Mesendoderm (in vitro differentiated cells): ENCODE measurements at regions not wholly inside any gene's neighbourhood (a gene's known extent, or its start where the extent isn't known, plus 50 kb on each side); places are given as distances from the start of the nearest gene placed in this dataset.

Experiments
- DNase-seq: peaks from one replicate; pipeline ENCODE4 v3.0.0; 2013
- H2AK5ac ChIP-seq: 2 replicates; pipeline ENCODE4 v1.6.1; 2013; ENCODE audit warnings: low read length, inconsistent platforms
- H2BK120ac ChIP-seq: 2 replicates; pipeline ENCODE4 v1.6.1; 2013; ENCODE audit warnings: low read depth, mild to moderate bottlenecking, low read length, moderate library complexity, mixed read lengths
- H2BK15ac ChIP-seq: replicated peaks from 2 replicates; pipeline ENCODE4 v1.6.1; 2013; ENCODE audit warnings: low read depth, mild to moderate bottlenecking, moderate library complexity
- H2BK5ac ChIP-seq: 2 replicates; pipeline ENCODE4 v1.6.1; 2013; ENCODE audit warnings: low read length, inconsistent platforms
- H3K18ac ChIP-seq: 2 replicates; pipeline ENCODE4 v1.6.1; 2013; ENCODE audit warnings: mild to moderate bottlenecking, low read length, mixed read lengths
- H3K23ac ChIP-seq: one replicate; pipeline ENCODE4 v1.6.1; 2013; ENCODE audit warnings: low read length
- H3K27ac ChIP-seq: 2 replicates; pipeline ENCODE4 v1.5.1; 2013; ENCODE audit warnings: low read depth, mild to moderate bottlenecking, inconsistent platforms, low read length, moderate library complexity
- H3K27me3 ChIP-seq: 2 replicates; pipeline ENCODE4 v1.6.1; 2013; ENCODE audit warnings: low read length, control low read depth, mild to moderate bottlenecking, inconsistent platforms; ENCODE audit not compliant: insufficient read depth, poor library complexity
- H3K36me3 ChIP-seq: 2 replicates; pipeline ENCODE4 v1.6.1; 2013; ENCODE audit warnings: low read length, inconsistent platforms; ENCODE audit not compliant: control insufficient read depth, insufficient read depth
- H3K4ac ChIP-seq: one replicate; pipeline ENCODE4 v1.6.1; 2013; ENCODE audit warnings: low read depth, mild to moderate bottlenecking, low read length, moderate library complexity
- H3K4me1 ChIP-seq: 2 replicates; pipeline ENCODE4 v1.6.1; 2013; ENCODE audit warnings: low read depth, low read length, inconsistent platforms; ENCODE audit not compliant: control insufficient read depth
- H3K4me2 ChIP-seq: 2 replicates; pipeline ENCODE4 v1.6.1; 2013; ENCODE audit warnings: low read length
- H3K4me3 ChIP-seq: 2 replicates; pipeline ENCODE4 v1.5.1; 2013; ENCODE audit warnings: mild to moderate bottlenecking, low read length
- H3K56ac ChIP-seq: one replicate; pipeline ENCODE4 v1.6.1; 2013; ENCODE audit warnings: low read length
- H3K79me1 ChIP-seq: 2 replicates; pipeline ENCODE4 v1.6.1; 2013; ENCODE audit warnings: low read length, inconsistent platforms
- H3K79me2 ChIP-seq: 2 replicates; pipeline ENCODE4 v1.6.1; 2013; ENCODE audit warnings: mild to moderate bottlenecking, low read length; ENCODE audit not compliant: control insufficient read depth, insufficient read depth
- H3K9ac ChIP-seq: 2 replicates; pipeline ENCODE4 v1.6.1; 2013; ENCODE audit warnings: low read length, inconsistent platforms
- H4K5ac ChIP-seq: one replicate; pipeline ENCODE4 v1.6.1; 2013; ENCODE audit warnings: low read length
- H4K8ac ChIP-seq: one replicate; pipeline ENCODE4 v1.6.1; 2013; ENCODE audit warnings: low read depth, mild to moderate bottlenecking, control low read depth, low read length, moderate library complexity
- WGBS: extraction: QIAGEN DNeasy Blood & Tissue Kit; methylation state at CpG from one replicate; pipeline ENCODE4 v1.1.7; 2013; ENCODE audit warnings: low lambda C conversion rate, missing lambda C conversion rate; ENCODE audit not compliant: insufficient coverage; ENCODE audit errors: extremely low coverage; 5-methylcytosine and 5-hydroxymethylcytosine counted together

- H2BK5ac ChIP-seq = no peak overlapping the region
- no peak overlapping the region for H3K4me3 ChIP-seq
- no peaks in the 10 kb centered on the region for H3K79me1 ChIP-seq
- H3K23ac ChIP-seq = no peak overlapping the region
- H3K27me3 ChIP-seq = no peaks in the 10 kb centered on the region
- no CpG with 5 or more reads among the region's 3 CpGs for WGBS
- H4K8ac ChIP-seq = no peak overlapping the region
- DNase-seq = no peak
- H3K56ac ChIP-seq = no peak overlapping the region
- no peaks in the 10 kb centered on the region for H3K4me1 ChIP-seq
- no peak overlapping the region for H3K4me2 ChIP-seq
- H3K36me3 ChIP-seq = no peaks in the 10 kb centered on the region
- no peak overlapping the region for H3K9ac ChIP-seq
- no peak overlapping the region for H2BK120ac ChIP-seq
- H3K79me2 ChIP-seq = no peaks in the 10 kb centered on the region
- no peak overlapping the region for H3K4ac ChIP-seq
- H2BK15ac ChIP-seq = no peak overlapping the region
- H2AK5ac ChIP-seq = no peak overlapping the region
- H3K27ac ChIP-seq = no peak overlapping the region
- H4K5ac ChIP-seq = no peak overlapping the region
- H3K18ac ChIP-seq = no peak overlapping the region
Measured at GRCh38 chr10:43737003-43737402, 88.3 kb upstream of the ZNF32 start.

- no peak for DNase-seq
- H3K56ac ChIP-seq = no peak overlapping the region
- no peak overlapping the region for H2AK5ac ChIP-seq
- H3K23ac ChIP-seq = no peak overlapping the region
- no peak overlapping the region for H2BK15ac ChIP-seq
- no peak overlapping the region for H3K27ac ChIP-seq
- no CpG with 5 or more reads among the region's 2 CpGs for WGBS
- H3K79me1 ChIP-seq = no peaks in the 10 kb centered on the region
- H3K79me2 ChIP-seq = no peaks in the 10 kb centered on the region
- H3K4me1 ChIP-seq = no peaks in the 10 kb centered on the region
- H4K5ac ChIP-seq = no peak overlapping the region
- H3K27me3 ChIP-seq = no peaks in the 10 kb centered on the region
- no peaks in the 10 kb centered on the region for H3K36me3 ChIP-seq
- H3K9ac ChIP-seq = no peak overlapping the region
- H2BK5ac ChIP-seq = no peak overlapping the region
- H3K18ac ChIP-seq = no peak overlapping the region
- H4K8ac ChIP-seq = no peak overlapping the region
- no peak overlapping the region for H2BK120ac ChIP-seq
- no peak overlapping the region for H3K4me2 ChIP-seq
- no peak overlapping the region for H3K4ac ChIP-seq
- no peak overlapping the region for H3K4me3 ChIP-seq
Measured at GRCh38 chr10:43735907-43736306, 87.2 kb upstream of the ZNF32 start.

- Histone ChIP-seq H3K18ac (no peak overlapping the region), H3K79me1 (no peaks in the 10 kb centered on the region), H3K27me3 (no peaks in the 10 kb centered on the region), H3K4me3 (no peak overlapping the region), H2BK120ac (no peak overlapping the region), H3K79me2 (no peaks in the 10 kb centered on the region), H2BK5ac (no peak overlapping the region), H3K4me1 (no peaks in the 10 kb centered on the region), H3K56ac (no peak overlapping the region), H3K9ac (no peak overlapping the region), H2BK15ac (no peak overlapping the region), H3K27ac (no peak overlapping the region), H3K4me2 (no peak overlapping the region), H3K36me3 (no peaks in the 10 kb centered on the region), H3K4ac (no peak overlapping the region), H3K23ac (no peak overlapping the region), H4K8ac (no peak overlapping the region), H2AK5ac (no peak overlapping the region), H4K5ac (no peak overlapping the region)
- no peak for DNase-seq
Measured at GRCh38 chr10:43734716-43735115, 86.0 kb upstream of the ZNF32 start.

- no peak overlapping the region for H4K8ac ChIP-seq
- no peak overlapping the region for H3K9ac ChIP-seq
- no peak overlapping the region for H4K5ac ChIP-seq
- H3K79me2 ChIP-seq = no peaks in the 10 kb centered on the region
- no peak overlapping the region for H3K23ac ChIP-seq
- H3K4ac ChIP-seq = no peak overlapping the region
- H3K79me1 ChIP-seq = no peaks in the 10 kb centered on the region
- H3K4me2 ChIP-seq = no peak overlapping the region
- H3K4me1 ChIP-seq = no peaks in the 10 kb centered on the region
- H2BK15ac ChIP-seq = no peak overlapping the region
- no peaks in the 10 kb centered on the region for H3K36me3 ChIP-seq
- no peak overlapping the region for H3K56ac ChIP-seq
- H3K18ac ChIP-seq = no peak overlapping the region
- H2AK5ac ChIP-seq = no peak overlapping the region
- H3K4me3 ChIP-seq = no peak overlapping the region
- DNase-seq = no peak
- WGBS = no CpG with 5 or more reads among the region's 3 CpGs
- no peaks in the 10 kb centered on the region for H3K27me3 ChIP-seq
- no peak overlapping the region for H3K27ac ChIP-seq
- no peak overlapping the region for H2BK5ac ChIP-seq
- H2BK120ac ChIP-seq = no peak overlapping the region
Measured at GRCh38 chr10:43731486-43731885, 82.8 kb upstream of the ZNF32 start.

- Histone ChIP-seq H2AK5ac (no peak overlapping the region), H3K4me2 (no peak overlapping the region), H3K4me3 (no peak overlapping the region), H3K23ac (no peak overlapping the region), H3K79me2 (no peaks in the 10 kb centered on the region), H3K18ac (no peak overlapping the region), H3K79me1 (no peaks in the 10 kb centered on the region), H4K8ac (no peak overlapping the region), H3K4ac (no peak overlapping the region), H3K27ac (no peak overlapping the region), H2BK5ac (no peak overlapping the region), H2BK15ac (no peak overlapping the region), H3K4me1 (no peaks in the 10 kb centered on the region), H3K9ac (no peak overlapping the region), H2BK120ac (no peak overlapping the region), H3K27me3 (no peaks in the 10 kb centered on the region), H3K36me3 (no peaks in the 10 kb centered on the region), H4K5ac (no peak overlapping the region), H3K56ac (no peak overlapping the region)
- WGBS = no CpG with 5 or more reads among the region's 26 CpGs
- DNase-seq = no peak
Measured at GRCh38 chr10:43728425-43728824, 79.7 kb upstream of the ZNF32 start.

GRCh38 chr10:43727935-43728334 is 79.3 kb upstream of the ZNF32 start:
- H2BK15ac ChIP-seq = no peak overlapping the region
- H3K79me1 ChIP-seq = no peaks in the 10 kb centered on the region
- H3K9ac ChIP-seq = no peak overlapping the region
- H3K4me1 ChIP-seq = no peaks in the 10 kb centered on the region
- no peak overlapping the region for H3K18ac ChIP-seq
- no peak overlapping the region for H3K56ac ChIP-seq
- H3K4ac ChIP-seq = no peak overlapping the region
- H2BK120ac ChIP-seq = no peak overlapping the region
- no peak overlapping the region for H4K8ac ChIP-seq
- H3K79me2 ChIP-seq = no peaks in the 10 kb centered on the region
- no peak overlapping the region for H4K5ac ChIP-seq
- no peaks in the 10 kb centered on the region for H3K27me3 ChIP-seq
- H3K4me3 ChIP-seq = no peak overlapping the region
- H3K27ac ChIP-seq = no peak overlapping the region
- no peak overlapping the region for H2BK5ac ChIP-seq
- DNase-seq = no peak
- H3K36me3 ChIP-seq = no peaks in the 10 kb centered on the region
- no peak overlapping the region for H3K4me2 ChIP-seq
- no peak overlapping the region for H3K23ac ChIP-seq
- WGBS = no CpG with 5 or more reads among the region's 21 CpGs
- no peak overlapping the region for H2AK5ac ChIP-seq
